Panc1 (cell line): ENCODE measurements at regions not wholly inside any gene's neighbourhood (a gene's known extent, or its start where the extent isn't known, plus 50 kb on each side); places are given as distances from the start of the nearest gene placed in this dataset.
"Not testable (repeated sequence)": the region's sequence is repeated elsewhere in the genome, so short reads cannot be mapped to it uniquely, and the experiment has no call there.

Source experiments
- ATAC-seq: fragments of 200-7000 bp; cut with Tn5 transposase; 2 replicates; pipeline ENCODE4 v1.9.1; 2020; ENCODE audit warnings: mild to moderate bottlenecking, moderate library complexity
- BruUV-seq: library from RNA; stranded (reverse); fragments of 400-500 nt; replicated peaks from 2 replicates; lab custom pipeline; 2021; lab: Mats Ljungman, UMichigan
- CTCF ChIA-PET: fragments of 300-600 bp; sonication (Branson Sonifier 250); formaldehyde crosslinking; loops from one replicate; lab custom pipeline; 2022; ENCODE audit warnings: antibody characterized with exemption; lab: Charles Lee
- POLR2A ChIA-PET: fragments of 300-600 bp; sonication (Branson Sonifier 250); formaldehyde crosslinking; loops from one replicate; lab custom pipeline; 2022; ENCODE audit warnings: antibody characterized with exemption; lab: Charles Lee
- DNase-seq: peaks from one replicate; pipeline ENCODE4 v3.0.0-alpha.2; 2010; ENCODE audit warnings: low read depth, low spot score
- H3K27ac ChIP-seq: 2 replicates; pipeline ENCODE4 v1.5.1; 2011; ENCODE audit warnings: mild to moderate bottlenecking, low read length, inconsistent platforms
- H3K27me3 ChIP-seq: fragments of 200-500 bp; sonication (Bioruptor generic); 2 replicates; pipeline ENCODE4 v1.6.0; 2014; ENCODE audit warnings: low read length, inconsistent platforms; ENCODE audit not compliant: control insufficient read depth, insufficient read depth
- H3K36me3 ChIP-seq: fragments of 200-500 bp; sonication (Bioruptor generic); 2 replicates; pipeline ENCODE4 v1.5.1; 2014; ENCODE audit warnings: inconsistent platforms, mild to moderate bottlenecking, low read length, moderate library complexity; ENCODE audit not compliant: control insufficient read depth, insufficient read depth
- H3K4me1 ChIP-seq: 2 replicates; pipeline ENCODE4 v1.5.1; 2011; ENCODE audit warnings: inconsistent platforms, mild to moderate bottlenecking, low read length, moderate library complexity; ENCODE audit not compliant: control insufficient read depth, insufficient read depth
- H3K4me3 ChIP-seq, 2 experiments: 2 replicates each; pipeline ENCODE4 v1.5.1; 2011 to 2012; ENCODE audit warnings: low read depth in 2 of 2, low read length in 2 of 2, mild to moderate bottlenecking in 2 of 2, inconsistent platforms in 1 of 2, moderate library complexity in 1 of 2
- H3K9me3 ChIP-seq: fragments of 200-500 bp; sonication (Bioruptor generic); 2 replicates; pipeline ENCODE4 v1.5.1; 2014; ENCODE audit warnings: low read depth, mild to moderate bottlenecking, inconsistent platforms, low read length, moderate library complexity; ENCODE audit not compliant: control insufficient read depth, insufficient read depth
- POLR2AphosphoS5 ChIP-seq: IDR thresholded peaks from 2 replicates; pipeline ENCODE4 v1.6.1; 2012; ENCODE audit warnings: mild to moderate bottlenecking, low read depth, low read length, moderate library complexity
- SIN3A ChIP-seq: IDR thresholded peaks from 2 replicates; pipeline ENCODE4 v1.6.1; 2012; ENCODE audit warnings: low read depth, mild to moderate bottlenecking, low read length, moderate library complexity, borderline replicate concordance; ENCODE audit not compliant: insufficient read depth
- TCF7L2 ChIP-seq: IDR thresholded peaks from 2 replicates; pipeline ENCODE4 v1.6.1; 2011; ENCODE audit warnings: mild to moderate bottlenecking, low read depth, low read length, inconsistent platforms
- in situ Hi-C: cut with HindIII; loops from 2 replicates; pipeline ENCODE4 v1.10.0; 2016; ENCODE audit warnings: low sequenced_read_pairs, low pct_unique_long_range_greater_than_20kb
- intact Hi-C: fragments of 100-400 bp; cut with micrococcal nuclease; formaldehyde crosslinking; loops from one replicate; pipeline ENCODE4 v1.10.0; 2022; ENCODE audit not compliant: unreplicated experiment
- TF ChIP-seq, protein P1 (sequence below), 2 experiments: IDR thresholded peaks; 2 replicates each; pipeline ENCODE4 v1.6.1; 2011 to 2012; ENCODE audit warnings: low read depth in 2 of 2, control low read depth in 1 of 2, low read length in 1 of 2, mild to moderate bottlenecking in 1 of 2, moderate library complexity in 1 of 2; ENCODE audit not compliant: insufficient read depth in 1 of 2
- TF ChIP-seq, protein P2 (sequence below): fragments of 450-650 bp; IDR thresholded peaks from 2 replicates; pipeline ENCODE4 v1.5.1; 2017; ENCODE audit warnings: mild to moderate bottlenecking

DNA sequence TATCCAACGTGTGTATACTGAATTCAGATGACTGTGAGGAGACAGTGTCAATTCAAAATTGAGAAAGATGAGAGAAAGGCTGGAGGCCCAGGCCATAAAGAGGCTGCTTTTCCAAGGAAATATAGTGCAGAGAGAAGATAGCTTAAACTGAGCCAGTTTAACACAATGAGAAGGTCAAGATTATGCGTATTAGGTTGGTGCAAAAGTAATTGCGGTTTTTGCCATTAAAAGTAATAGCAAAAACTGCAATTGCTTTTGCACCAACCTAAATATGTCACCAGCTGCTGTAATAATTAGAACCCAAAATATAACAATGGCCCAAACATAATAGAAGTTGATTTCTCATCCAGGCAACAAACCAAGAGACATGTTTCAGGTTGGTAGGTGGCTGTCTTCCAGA, 148.7 kb upstream of the ATP5MC3 start:
- POLR2A ChIA-PET: no interaction called here

DNA sequence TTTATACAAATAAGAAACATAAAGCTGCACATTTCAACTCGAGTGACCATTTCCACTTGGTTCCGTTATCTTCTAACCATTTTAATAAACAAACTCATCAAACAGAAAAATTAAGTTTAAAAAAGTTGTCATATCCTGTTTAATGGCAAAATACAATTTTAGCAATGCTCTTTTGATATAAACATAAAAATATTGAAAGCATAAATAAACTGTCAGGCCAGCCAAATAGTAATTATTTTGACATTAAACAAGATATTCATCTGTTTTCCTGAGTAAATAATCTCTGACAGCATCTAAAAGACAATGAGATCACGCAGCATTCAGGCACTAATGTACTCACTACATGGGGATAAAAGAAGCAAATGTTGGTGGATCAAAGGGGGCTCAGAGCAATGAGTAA, 145.3 kb upstream of the ATP5MC3 start:
- Histone ChIP-seq H3K4me3 (no peak overlapping the region), H3K27me3 (no peaks in the 10 kb centered on the region), H3K9me3 (no peaks in the 10 kb centered on the region), H3K36me3 (no peaks in the 10 kb centered on the region), H3K4me1 (no peaks in the 10 kb centered on the region), H3K27ac (no peak overlapping the region)
- BruUV-seq: no TSS peak
- no peak for ATAC-seq
- DNase-seq: no peak
- POLR2A ChIA-PET: no interaction called here
- TF ChIP-seq SIN3A (no peak), POLR2AphosphoS5 (no peak), TCF7L2 (no peak)
- TF ChIP-seq, protein P1, sequence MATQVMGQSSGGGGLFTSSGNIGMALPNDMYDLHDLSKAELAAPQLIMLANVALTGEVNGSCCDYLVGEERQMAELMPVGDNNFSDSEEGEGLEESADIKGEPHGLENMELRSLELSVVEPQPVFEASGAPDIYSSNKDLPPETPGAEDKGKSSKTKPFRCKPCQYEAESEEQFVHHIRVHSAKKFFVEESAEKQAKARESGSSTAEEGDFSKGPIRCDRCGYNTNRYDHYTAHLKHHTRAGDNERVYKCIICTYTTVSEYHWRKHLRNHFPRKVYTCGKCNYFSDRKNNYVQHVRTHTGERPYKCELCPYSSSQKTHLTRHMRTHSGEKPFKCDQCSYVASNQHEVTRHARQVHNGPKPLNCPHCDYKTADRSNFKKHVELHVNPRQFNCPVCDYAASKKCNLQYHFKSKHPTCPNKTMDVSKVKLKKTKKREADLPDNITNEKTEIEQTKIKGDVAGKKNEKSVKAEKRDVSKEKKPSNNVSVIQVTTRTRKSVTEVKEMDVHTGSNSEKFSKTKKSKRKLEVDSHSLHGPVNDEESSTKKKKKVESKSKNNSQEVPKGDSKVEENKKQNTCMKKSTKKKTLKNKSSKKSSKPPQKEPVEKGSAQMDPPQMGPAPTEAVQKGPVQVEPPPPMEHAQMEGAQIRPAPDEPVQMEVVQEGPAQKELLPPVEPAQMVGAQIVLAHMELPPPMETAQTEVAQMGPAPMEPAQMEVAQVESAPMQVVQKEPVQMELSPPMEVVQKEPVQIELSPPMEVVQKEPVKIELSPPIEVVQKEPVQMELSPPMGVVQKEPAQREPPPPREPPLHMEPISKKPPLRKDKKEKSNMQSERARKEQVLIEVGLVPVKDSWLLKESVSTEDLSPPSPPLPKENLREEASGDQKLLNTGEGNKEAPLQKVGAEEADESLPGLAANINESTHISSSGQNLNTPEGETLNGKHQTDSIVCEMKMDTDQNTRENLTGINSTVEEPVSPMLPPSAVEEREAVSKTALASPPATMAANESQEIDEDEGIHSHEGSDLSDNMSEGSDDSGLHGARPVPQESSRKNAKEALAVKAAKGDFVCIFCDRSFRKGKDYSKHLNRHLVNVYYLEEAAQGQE (IDR thresholded peaks at IDR 0.05; ENCODE audit: insufficient read depth in 1 of 2, low read depth in 2 of 2, low read length in 1 of 2): no peak
- TF ChIP-seq, protein P2, sequence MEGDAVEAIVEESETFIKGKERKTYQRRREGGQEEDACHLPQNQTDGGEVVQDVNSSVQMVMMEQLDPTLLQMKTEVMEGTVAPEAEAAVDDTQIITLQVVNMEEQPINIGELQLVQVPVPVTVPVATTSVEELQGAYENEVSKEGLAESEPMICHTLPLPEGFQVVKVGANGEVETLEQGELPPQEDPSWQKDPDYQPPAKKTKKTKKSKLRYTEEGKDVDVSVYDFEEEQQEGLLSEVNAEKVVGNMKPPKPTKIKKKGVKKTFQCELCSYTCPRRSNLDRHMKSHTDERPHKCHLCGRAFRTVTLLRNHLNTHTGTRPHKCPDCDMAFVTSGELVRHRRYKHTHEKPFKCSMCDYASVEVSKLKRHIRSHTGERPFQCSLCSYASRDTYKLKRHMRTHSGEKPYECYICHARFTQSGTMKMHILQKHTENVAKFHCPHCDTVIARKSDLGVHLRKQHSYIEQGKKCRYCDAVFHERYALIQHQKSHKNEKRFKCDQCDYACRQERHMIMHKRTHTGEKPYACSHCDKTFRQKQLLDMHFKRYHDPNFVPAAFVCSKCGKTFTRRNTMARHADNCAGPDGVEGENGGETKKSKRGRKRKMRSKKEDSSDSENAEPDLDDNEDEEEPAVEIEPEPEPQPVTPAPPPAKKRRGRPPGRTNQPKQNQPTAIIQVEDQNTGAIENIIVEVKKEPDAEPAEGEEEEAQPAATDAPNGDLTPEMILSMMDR: no peak
- CTCF ChIA-PET: no interaction called here
- intact Hi-C loops (no loop called here), in situ Hi-C loops (no loop called here)

More for the DNA sequence above, 148.7 kb upstream of the ATP5MC3 start:
- ATAC-seq: no peak
- Histone ChIP-seq H3K4me1 (no peaks in the 10 kb centered on the region), H3K27ac (no peak overlapping the region), H3K36me3 (no peaks in the 10 kb centered on the region), H3K9me3 (no peaks in the 10 kb centered on the region), H3K27me3 (no peaks in the 10 kb centered on the region), H3K4me3 (no peak overlapping the region)
- in situ Hi-C loops: no loop called here
- no TSS peak for BruUV-seq
- intact Hi-C loops: no loop called here
- TF ChIP-seq, protein P2: no peak
- TF ChIP-seq, protein P1 (IDR thresholded peaks at IDR 0.05; ENCODE audit: insufficient read depth in 1 of 2, low read depth in 2 of 2, low read length in 1 of 2): no peak
- no peak for TF ChIP-seq POLR2AphosphoS5
- no peak for TF ChIP-seq TCF7L2
- TF ChIP-seq SIN3A: no peak
- CTCF ChIA-PET: interaction anchor here (0.7 kb wide), 1 partner anchor 27 kb away, joined by 3 read pairs; no protein-coding TSS in a partner anchor
- DNase-seq: no peak

DNA sequence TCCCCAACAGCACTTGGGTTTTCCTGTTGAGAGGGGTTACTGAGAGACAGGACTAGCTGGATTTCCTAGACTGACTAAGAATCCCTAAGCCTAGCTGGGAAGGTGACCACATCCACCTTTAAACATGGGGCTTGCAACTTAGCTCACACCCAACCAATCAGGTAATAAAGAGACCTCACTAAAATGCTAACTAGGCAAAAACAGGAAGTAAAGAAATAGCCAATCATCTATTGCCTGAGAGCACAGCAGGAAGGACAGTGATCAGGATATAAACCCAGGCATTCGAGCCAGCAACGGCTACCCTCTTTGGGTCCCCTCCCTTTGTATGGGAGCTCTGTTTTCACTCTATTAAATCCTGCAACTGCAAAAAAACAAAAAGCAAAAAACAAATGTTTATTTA, 144.7 kb upstream of the ATP5MC3 start:
- H3K4me3 ChIP-seq, BruUV-seq, ATAC-seq, H3K27me3 ChIP-seq, H3K4me1 ChIP-seq, H3K36me3 ChIP-seq, H3K27ac ChIP-seq, H3K9me3 ChIP-seq, in situ Hi-C loops, intact Hi-C loops, CTCF ChIA-PET, DNase-seq: not testable (repeated sequence)
- POLR2A ChIA-PET: interaction anchor here (0.6 kb wide), 1 partner anchor 126 kb away, joined by 3 read pairs; no protein-coding TSS in a partner anchor
